ENCODE measurements at regions not wholly inside any gene's neighbourhood (a gene's known extent, or its start where the extent isn't known, plus 50 kb on each side); places are given as distances from the start of the nearest gene placed in this dataset.
A peak's percentile ranks its signal among the peaks of the same experiment; 100 is the strongest.

DNA sequence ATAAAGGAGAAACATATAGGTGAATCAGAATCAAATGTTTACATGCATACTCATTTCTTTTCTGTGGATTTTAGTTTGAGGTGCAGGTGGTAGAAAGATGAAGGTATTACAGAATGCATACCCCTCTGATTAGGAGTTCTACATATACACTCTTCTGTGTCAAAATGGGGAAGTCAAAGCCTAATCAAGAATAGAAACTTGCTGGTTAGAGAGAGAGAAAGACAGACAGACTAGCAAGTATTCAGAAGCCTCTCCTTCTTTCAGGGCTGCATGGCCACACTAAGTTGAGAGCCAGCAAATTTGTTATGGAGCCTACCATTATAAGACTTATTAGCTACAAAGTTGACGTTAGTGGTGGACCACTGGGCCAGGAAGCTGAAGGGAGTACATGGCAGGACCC lies 358.3 kb upstream of the EYS start (continued):
- TF ChIP-seq, protein P1, sequence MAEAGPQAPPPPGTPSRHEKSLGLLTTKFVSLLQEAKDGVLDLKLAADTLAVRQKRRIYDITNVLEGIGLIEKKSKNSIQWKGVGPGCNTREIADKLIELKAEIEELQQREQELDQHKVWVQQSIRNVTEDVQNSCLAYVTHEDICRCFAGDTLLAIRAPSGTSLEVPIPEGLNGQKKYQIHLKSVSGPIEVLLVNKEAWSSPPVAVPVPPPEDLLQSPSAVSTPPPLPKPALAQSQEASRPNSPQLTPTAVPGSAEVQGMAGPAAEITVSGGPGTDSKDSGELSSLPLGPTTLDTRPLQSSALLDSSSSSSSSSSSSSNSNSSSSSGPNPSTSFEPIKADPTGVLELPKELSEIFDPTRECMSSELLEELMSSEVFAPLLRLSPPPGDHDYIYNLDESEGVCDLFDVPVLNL (CRISPR knock-in tag; IDR thresholded peaks at IDR 0.05; ENCODE audit: low read depth): no peak
- TF ChIP-seq GABPB1 (CRISPR knock-in tag; IDR thresholded peaks at IDR 0.05): no peak

DNA sequence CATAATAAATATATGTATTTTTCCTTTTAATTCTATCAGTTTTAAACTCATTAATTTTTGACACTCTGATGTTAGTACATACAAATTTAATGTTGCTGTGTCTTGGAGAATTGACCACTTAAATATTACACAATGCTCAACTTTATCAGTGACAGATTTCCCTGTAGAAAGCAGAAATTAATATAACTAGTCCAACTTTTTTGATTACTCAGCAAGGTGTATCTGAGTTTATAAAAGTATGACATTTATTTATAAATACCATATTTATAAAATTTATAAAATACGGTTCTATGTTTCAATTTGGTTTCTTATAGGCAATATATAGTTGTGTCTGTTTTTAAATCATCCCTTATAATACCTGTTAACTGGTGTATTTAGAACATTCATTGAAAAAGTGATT lies 350.0 kb upstream of the EYS start:
- H3K79me2 ChIP-seq (ENCODE audit: control insufficient read depth, insufficient read depth, low read length): no peaks in the 10 kb centered on the region
- intact Hi-C loops (cut with micrococcal nuclease) (no loop called here), in situ Hi-C loops (cut with MboI) (no loop called here)
- 0% methylated on average over 1 of the region's 1 CpG for WGBS (ENCODE audit: insufficient coverage, low coverage, missing lambda C conversion rate)
- H3K4me2 ChIP-seq (ENCODE audit: insufficient read depth, low read length): no peak overlapping the region
- CTCF ChIA-PET (ENCODE audit: low intra/inter-chr PET ratio): no interaction called here
- no peaks in the 10 kb centered on the region for H3K4me1 ChIP-seq (replicated peaks in 1 of 2; ENCODE audit: control insufficient read depth in 2 of 2, insufficient read depth in 2 of 2, low read length in 2 of 2)
- TF ChIP-seq ZNF316 (IDR thresholded peaks at IDR 0.05) (peak; percentile 41; the same call in 1 of the 2 replicates), PCBP2 (IDR thresholded peaks at IDR 0.05; ENCODE audit: low read depth, low read length, poor library complexity, severe bottlenecking) (no peak)
- TF ChIP-seq, protein P2, sequence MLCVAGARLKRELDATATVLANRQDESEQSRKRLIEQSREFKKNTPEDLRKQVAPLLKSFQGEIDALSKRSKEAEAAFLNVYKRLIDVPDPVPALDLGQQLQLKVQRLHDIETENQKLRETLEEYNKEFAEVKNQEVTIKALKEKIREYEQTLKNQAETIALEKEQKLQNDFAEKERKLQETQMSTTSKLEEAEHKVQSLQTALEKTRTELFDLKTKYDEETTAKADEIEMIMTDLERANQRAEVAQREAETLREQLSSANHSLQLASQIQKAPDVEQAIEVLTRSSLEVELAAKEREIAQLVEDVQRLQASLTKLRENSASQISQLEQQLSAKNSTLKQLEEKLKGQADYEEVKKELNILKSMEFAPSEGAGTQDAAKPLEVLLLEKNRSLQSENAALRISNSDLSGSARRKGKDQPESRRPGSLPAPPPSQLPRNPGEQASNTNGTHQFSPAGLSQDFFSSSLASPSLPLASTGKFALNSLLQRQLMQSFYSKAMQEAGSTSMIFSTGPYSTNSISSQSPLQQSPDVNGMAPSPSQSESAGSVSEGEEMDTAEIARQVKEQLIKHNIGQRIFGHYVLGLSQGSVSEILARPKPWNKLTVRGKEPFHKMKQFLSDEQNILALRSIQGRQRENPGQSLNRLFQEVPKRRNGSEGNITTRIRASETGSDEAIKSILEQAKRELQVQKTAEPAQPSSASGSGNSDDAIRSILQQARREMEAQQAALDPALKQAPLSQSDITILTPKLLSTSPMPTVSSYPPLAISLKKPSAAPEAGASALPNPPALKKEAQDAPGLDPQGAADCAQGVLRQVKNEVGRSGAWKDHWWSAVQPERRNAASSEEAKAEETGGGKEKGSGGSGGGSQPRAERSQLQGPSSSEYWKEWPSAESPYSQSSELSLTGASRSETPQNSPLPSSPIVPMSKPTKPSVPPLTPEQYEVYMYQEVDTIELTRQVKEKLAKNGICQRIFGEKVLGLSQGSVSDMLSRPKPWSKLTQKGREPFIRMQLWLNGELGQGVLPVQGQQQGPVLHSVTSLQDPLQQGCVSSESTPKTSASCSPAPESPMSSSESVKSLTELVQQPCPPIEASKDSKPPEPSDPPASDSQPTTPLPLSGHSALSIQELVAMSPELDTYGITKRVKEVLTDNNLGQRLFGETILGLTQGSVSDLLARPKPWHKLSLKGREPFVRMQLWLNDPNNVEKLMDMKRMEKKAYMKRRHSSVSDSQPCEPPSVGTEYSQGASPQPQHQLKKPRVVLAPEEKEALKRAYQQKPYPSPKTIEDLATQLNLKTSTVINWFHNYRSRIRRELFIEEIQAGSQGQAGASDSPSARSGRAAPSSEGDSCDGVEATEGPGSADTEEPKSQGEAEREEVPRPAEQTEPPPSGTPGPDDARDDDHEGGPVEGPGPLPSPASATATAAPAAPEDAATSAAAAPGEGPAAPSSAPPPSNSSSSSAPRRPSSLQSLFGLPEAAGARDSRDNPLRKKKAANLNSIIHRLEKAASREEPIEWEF (CRISPR knock-in tag; IDR thresholded peaks at IDR 0.05): no peak
- no peak overlapping the region for H3K4me3 ChIP-seq
- H4K20me1 ChIP-seq (replicated peaks; ENCODE audit: control insufficient read depth, insufficient read depth, low read length): no peaks in the 10 kb centered on the region
- BruUV-seq (replicated peaks): no TSS peak
- H2AFZ ChIP-seq (ENCODE audit: low read depth, low read length): no peak overlapping the region
- DNase-seq (ENCODE audit: extremely low read depth in 1 of 4, low spot score in 3 of 4): no peak
- ATAC-seq: no peak
- POLR2A ChIA-PET: no interaction called here
- no peak overlapping the region for H3K9ac ChIP-seq (ENCODE audit: insufficient read depth in 1 of 2, low read depth in 2 of 2, low read length in 2 of 2)
- no peak for FAIRE-seq
- no peak overlapping the region for H3K27ac ChIP-seq (ENCODE audit: extremely low read depth, low read depth, low read length)
- no peaks in the 10 kb centered on the region for H3K9me3 ChIP-seq (replicated peaks; ENCODE audit: control insufficient read depth, insufficient read depth, low read depth, low read length)
- no peaks in the 10 kb centered on the region for H3K36me3 ChIP-seq (ENCODE audit: control insufficient read depth, insufficient read depth, low read length)
- H3K9me1 ChIP-seq (ENCODE audit: control insufficient read depth, insufficient read depth, low read length): no peaks in the 10 kb centered on the region
- no peaks in the 10 kb centered on the region for H3K27me3 ChIP-seq (ENCODE audit: control insufficient read depth in 2 of 2, insufficient read depth in 2 of 2, low read length in 2 of 2)

All from K562 (cell line).